ENCODE measurements at regions not wholly inside any gene's neighbourhood (a gene's known extent, or its start where the extent isn't known, plus 50 kb on each side); places are given as distances from the start of the nearest gene placed in this dataset.

DNA sequence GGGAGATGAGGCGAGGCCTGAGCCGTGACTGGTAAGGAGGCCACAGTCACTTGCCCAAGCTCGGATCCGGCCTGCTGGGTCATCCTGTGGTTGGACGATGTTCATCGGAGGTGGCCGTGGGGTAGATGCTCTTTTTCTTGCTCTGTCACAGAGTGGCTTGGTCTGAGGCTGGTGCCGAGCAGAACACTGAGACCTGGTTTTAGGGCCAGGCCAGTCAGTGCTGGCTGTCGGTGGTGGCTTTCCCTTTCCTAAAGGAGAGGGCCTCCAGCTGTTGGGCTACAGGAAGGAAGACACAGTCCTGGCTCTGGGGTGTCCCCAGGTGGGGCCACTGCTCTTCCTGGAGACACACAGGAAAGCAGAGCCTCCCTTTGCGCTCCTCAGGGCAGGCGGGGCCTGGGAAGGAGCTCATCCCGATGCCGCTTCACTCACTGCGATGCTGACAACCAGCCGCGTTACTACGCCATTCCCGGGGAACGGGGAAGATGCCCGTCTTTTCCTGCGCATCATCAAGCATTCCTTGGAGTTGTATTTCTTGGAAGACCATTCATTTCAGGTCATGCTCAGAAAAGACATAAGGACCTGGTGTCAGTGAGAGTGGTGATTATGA is 254.8 kb upstream of the IRX4 start:
- TF ChIP-seq CTCF (IDR thresholded peaks at IDR 0.05) = no peak

GRCh38 chr5:2136728-2137333 is 254.1 kb upstream of the IRX4 start:
- Histone ChIP-seq H3K4me3 (no peak overlapping the region), H3K27ac (no peak overlapping the region)
- TF ChIP-seq CTCF (IDR thresholded peaks at IDR 0.05) = no peak
- peak; percentile 53 for DNase-seq (ENCODE audit: low spot score)

More for the DNA sequence above, 254.8 kb upstream of the IRX4 start:
- Histone ChIP-seq H3K4me3 (no peak overlapping the region), H3K27ac (no peak overlapping the region)
- DNase-seq (ENCODE audit: low spot score) = peak; percentile 62

DNA sequence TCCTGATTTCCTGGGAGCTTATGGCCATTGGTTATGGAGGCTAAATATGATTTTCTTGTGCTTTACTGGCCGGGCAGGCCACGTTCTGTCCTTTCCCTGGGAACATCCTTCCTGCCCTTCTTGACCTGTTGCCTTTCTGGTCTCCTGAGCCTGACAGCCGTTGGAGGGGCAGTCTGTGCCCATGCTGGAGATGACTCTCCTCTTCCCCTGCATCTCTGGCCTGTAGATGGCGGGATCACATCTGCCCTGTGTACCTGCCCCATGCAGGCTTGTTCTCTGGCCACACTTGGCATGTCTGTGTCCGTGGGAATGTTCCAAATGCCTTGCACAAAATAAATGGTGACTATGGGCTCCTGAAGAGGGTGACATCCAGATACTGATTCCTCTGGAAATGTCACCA is 253.1 kb upstream of the IRX4 start:
- DNase-seq (ENCODE audit: low spot score) = no peak
- Histone ChIP-seq H3K27ac (no peak overlapping the region), H3K4me3 (no peak overlapping the region)
- no peak for TF ChIP-seq CTCF (IDR thresholded peaks at IDR 0.05)

DNA sequence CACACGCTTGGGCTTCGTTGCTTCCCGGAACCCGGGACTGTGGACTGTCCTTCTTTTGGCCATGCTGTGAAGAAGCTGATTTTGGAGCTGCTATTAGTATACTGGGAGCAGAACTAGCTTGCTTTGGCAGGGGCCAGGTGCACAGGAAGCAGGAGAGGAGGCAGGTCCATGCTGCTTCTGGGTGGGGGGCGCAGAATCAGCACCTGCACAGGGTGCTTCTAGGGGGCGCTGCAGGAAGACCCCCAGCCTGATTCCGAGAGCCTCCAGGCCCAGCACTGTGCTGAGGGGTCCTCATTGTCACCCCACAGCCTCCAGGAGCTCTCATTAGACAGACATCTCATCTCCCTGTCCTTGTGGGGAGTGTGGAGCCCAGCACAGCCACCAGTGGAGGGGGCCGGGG is 252.6 kb upstream of the IRX4 start:
- no peak for TF ChIP-seq CTCF (IDR thresholded peaks at IDR 0.05)
- peak overlapping the region; percentile 30 for H3K4me3 ChIP-seq
- H3K27ac ChIP-seq = no peak overlapping the region
- no peak for DNase-seq (ENCODE audit: low spot score)

- Histone ChIP-seq H3K27ac (no peak overlapping the region), H3K4me3 (peak overlapping the region; percentile 30)
- no peak for TF ChIP-seq CTCF (IDR thresholded peaks at IDR 0.05)
- DNase-seq (ENCODE audit: low spot score) = peak; percentile 31
These were observed 252.0 kb upstream of the IRX4 start for GRCh38 chr5:2134543-2135292.

DNA sequence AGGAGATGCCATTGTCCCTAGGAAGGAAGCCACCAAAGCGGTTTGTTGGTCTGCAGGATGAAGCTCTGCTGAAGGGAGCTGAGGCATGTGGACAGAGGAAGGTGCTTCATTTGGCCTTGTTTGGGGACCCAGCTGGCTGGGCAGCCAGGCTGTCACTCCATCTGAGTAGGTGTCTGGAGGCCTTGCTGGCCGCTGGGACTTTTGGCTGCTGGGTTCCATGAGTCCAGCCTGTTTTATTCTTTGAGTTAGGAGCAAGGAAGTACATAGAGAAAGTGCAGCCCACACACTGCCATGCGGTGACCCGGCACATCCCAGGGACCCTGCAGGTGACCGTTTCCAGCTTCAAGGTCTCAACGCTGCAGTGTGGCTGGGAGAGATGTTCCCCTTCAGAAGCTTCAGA is 251.2 kb upstream of the IRX4 start:
- no peak for DNase-seq (ENCODE audit: low spot score)
- H3K4me3 ChIP-seq = no peak overlapping the region
- no peak overlapping the region for H3K27ac ChIP-seq
- TF ChIP-seq CTCF (IDR thresholded peaks at IDR 0.05) = no peak
